ENCODE measurements at regions not wholly inside any gene's neighbourhood (a gene's known extent, or its start where the extent isn't known, plus 50 kb on each side); places are given as distances from the start of the nearest gene placed in this dataset.

- H3K36me3 ChIP-seq (replicated peaks in 1 of 2; ENCODE audit: control insufficient read depth in 1 of 2, insufficient read depth in 2 of 2, low read length in 1 of 2): no peaks in the 10 kb centered on the region
- H3K9me3 ChIP-seq: no peaks in the 10 kb centered on the region
- no peak overlapping the region for H3K9ac ChIP-seq
- H2AFZ ChIP-seq (ENCODE audit: low read depth): no peak overlapping the region
- no peaks in the 10 kb centered on the region for H3K27me3 ChIP-seq (ENCODE audit: insufficient read depth)
- no peaks in the 10 kb centered on the region for H3F3A ChIP-seq (replicated peaks; ENCODE audit: insufficient read depth)
- H3K4me1 ChIP-seq (ENCODE audit: control insufficient read depth in 1 of 2, insufficient read depth in 2 of 2, low read depth in 1 of 2, low read length in 1 of 2): peaks cover 0 to 11% of the 10 kb centered on the region in 2 experiments; a peak in 1 of 4 replicates
- no peak overlapping the region for H3K4me3 ChIP-seq (ENCODE audit: low read depth in 2 of 2, low read length in 1 of 2)
- no peaks in the 10 kb centered on the region for H3K9me2 ChIP-seq
- ChIA-PET CTCF (interaction anchor here (0.6 to 2.3 kb wide), 5 partner anchors 12 to 450 kb away, joined by 3 to 8 read pairs (median 6); no protein-coding TSS in a partner anchor), POLR2A (no interaction called here)
- TF ChIP-seq FOXJ3 (CRISPR knock-in tag; IDR thresholded peaks at IDR 0.05) (no peak), FOSL2 (IDR thresholded peaks at IDR 0.05; ENCODE audit: borderline replicate concordance, low read depth) (no peak), PBX3 (IDR thresholded peaks at IDR 0.05) (no peak)
- no peaks in the 10 kb centered on the region for H3K79me2 ChIP-seq (ENCODE audit: insufficient read depth)
- 78% methylated on average over 1 of the region's 1 CpG for WGBS (ENCODE audit: low lambda C conversion rate)
- no peaks in the 10 kb centered on the region for H4K20me1 ChIP-seq (ENCODE audit: insufficient read depth)
- no peak for DNase-seq
- no peak overlapping the region for H3K27ac ChIP-seq (ENCODE audit: low read depth in 2 of 2, low read length in 1 of 2)
- H3K4me2 ChIP-seq: no peak overlapping the region
Observed at GRCh38 chr15:77557564-77557963, 75.1 kb downstream of the LINGO1 start.

GRCh38 chr15:77557144-77557543 lies 75.6 kb downstream of the LINGO1 start:
- Histone ChIP-seq H4K20me1 (ENCODE audit: insufficient read depth) (no peaks in the 10 kb centered on the region), H3K4me1 (ENCODE audit: control insufficient read depth in 1 of 2, insufficient read depth in 2 of 2, low read depth in 1 of 2, low read length in 1 of 2) (peaks cover 0 to 11% of the 10 kb centered on the region in 2 experiments; a peak in 1 of 4 replicates), H3K9me2 (no peaks in the 10 kb centered on the region), H3K36me3 (replicated peaks in 1 of 2; ENCODE audit: control insufficient read depth in 1 of 2, insufficient read depth in 2 of 2, low read length in 1 of 2) (no peaks in the 10 kb centered on the region), H2AFZ (ENCODE audit: low read depth) (no peak overlapping the region), H3K4me2 (no peak overlapping the region), H3K79me2 (ENCODE audit: insufficient read depth) (no peaks in the 10 kb centered on the region), H3K27ac (ENCODE audit: low read depth in 2 of 2, low read length in 1 of 2) (no peak overlapping the region), H3K9ac (no peak overlapping the region), H3K9me3 (no peaks in the 10 kb centered on the region), H3K4me3 (ENCODE audit: low read depth in 2 of 2, low read length in 1 of 2) (no peak overlapping the region), H3K27me3 (ENCODE audit: insufficient read depth) (no peaks in the 10 kb centered on the region), H3F3A (replicated peaks; ENCODE audit: insufficient read depth) (no peaks in the 10 kb centered on the region)
- ChIA-PET POLR2A (no interaction called here), CTCF (interaction anchor here (2.1 to 2.3 kb wide), 3 partner anchors 12 to 76 kb away, joined by 6 to 17 read pairs (median 6); no protein-coding TSS in a partner anchor)
- no peak for TF ChIP-seq GABPA (IDR thresholded peaks at IDR 0.05; ENCODE audit: low read depth)
- TF ChIP-seq NRF1 (IDR thresholded peaks at IDR 0.05; ENCODE audit: low read depth, low read length): no peak
- TF ChIP-seq EZH2phosphoT487 (IDR thresholded peaks at IDR 0.05; ENCODE audit: borderline replicate concordance, low read depth): no peak
- TF ChIP-seq USF1 (IDR thresholded peaks at IDR 0.05; ENCODE audit: borderline replicate concordance, low read depth): no peak
- no peak for TF ChIP-seq GATA2 (CRISPR knock-in tag; IDR thresholded peaks at IDR 0.05)
- no peak for TF ChIP-seq FOXM1 (IDR thresholded peaks at IDR 0.05; ENCODE audit: low read depth)
- TF ChIP-seq CHD2 (IDR thresholded peaks at IDR 0.05; ENCODE audit: low read length, partially characterized antibody): no peak
- TF ChIP-seq MEF2A (IDR thresholded peaks at IDR 0.05; ENCODE audit: borderline replicate concordance, low read depth): no peak
- TF ChIP-seq FOXJ3 (CRISPR knock-in tag; IDR thresholded peaks at IDR 0.05): no peak
- TF ChIP-seq MXI1 (IDR thresholded peaks at IDR 0.05; ENCODE audit: low read depth, low read length): no peak
- no peak for TF ChIP-seq JUND (IDR thresholded peaks at IDR 0.05)
- TF ChIP-seq RAD21 (IDR thresholded peaks at IDR 0.05; ENCODE audit: low read length): no peak
- TF ChIP-seq SMC3 (IDR thresholded peaks at IDR 0.05; ENCODE audit: low read depth, low read length): no peak
- TF ChIP-seq, protein P1, sequence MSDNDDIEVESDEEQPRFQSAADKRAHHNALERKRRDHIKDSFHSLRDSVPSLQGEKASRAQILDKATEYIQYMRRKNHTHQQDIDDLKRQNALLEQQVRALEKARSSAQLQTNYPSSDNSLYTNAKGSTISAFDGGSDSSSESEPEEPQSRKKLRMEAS (IDR thresholded peaks at IDR 0.05; ENCODE audit: low read depth): no peak
- no peak for TF ChIP-seq TCF12 (IDR thresholded peaks at IDR 0.05)
- TF ChIP-seq REST (IDR thresholded peaks at IDR 0.05; ENCODE audit: low read depth, low read length): no peak
- no peak for TF ChIP-seq SIN3A (IDR thresholded peaks at IDR 0.05; ENCODE audit: borderline replicate concordance, low read depth, low read length)
- no peak for TF ChIP-seq PBX3 (IDR thresholded peaks at IDR 0.05)
- 74% methylated on average over 8 of the region's 10 CpGs for WGBS (ENCODE audit: low lambda C conversion rate)
- no peak for DNase-seq
